ENCODE measurements at regions not wholly inside any gene's neighbourhood (a gene's known extent, or its start where the extent isn't known, plus 50 kb on each side); places are given as distances from the start of the nearest gene placed in this dataset.

DNA sequence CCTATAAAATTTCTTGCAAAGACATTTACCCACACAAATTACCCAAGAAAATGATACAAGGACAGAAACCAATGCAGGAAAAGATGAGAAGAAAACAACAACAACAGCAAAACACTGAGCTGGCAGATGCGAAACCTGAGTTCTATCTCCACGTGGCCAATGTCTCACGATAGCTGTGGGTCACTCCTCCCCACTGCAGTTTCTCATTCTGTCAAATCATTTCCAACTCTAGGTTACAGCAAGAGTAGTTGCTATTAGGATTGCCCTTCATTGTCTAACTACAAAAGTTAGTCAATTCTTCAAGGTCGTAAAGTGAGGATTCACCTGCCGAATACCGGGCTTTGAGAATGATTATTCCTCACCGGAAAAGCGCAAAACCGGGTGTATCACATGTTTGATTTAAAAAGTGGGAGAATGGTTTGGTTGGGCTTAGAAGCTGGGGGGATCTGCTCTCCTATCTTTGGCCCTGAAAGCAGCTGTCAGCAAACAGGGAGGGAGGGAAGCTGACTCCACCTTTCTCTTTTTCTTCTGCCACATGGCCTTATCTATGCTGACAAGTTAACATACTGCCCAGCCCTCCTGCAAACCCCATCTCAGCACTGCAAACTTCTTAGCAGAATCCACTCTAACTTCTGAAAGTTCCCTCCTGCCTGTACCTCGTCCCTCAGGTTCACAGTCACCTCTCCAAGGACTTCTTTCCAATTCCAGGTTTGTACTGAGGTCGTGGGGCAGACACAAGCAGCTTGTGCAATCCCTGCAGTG lies 473.0 kb downstream of the SOX11 start:
- Histone ChIP-seq H3K4me1 (ENCODE audit: control insufficient read depth in 1 of 2, insufficient read depth in 2 of 2, low read length in 2 of 2) (no peaks in the 10 kb centered on the region), H3K9ac (ENCODE audit: low read depth in 1 of 2, low read length in 2 of 2) (no peak overlapping the region), H3K27me3 (ENCODE audit: control insufficient read depth in 1 of 2, insufficient read depth in 2 of 2, low read length in 2 of 2) (no peaks in the 10 kb centered on the region), H3K4me3 (ENCODE audit: low read depth in 1 of 2, low read length in 2 of 2) (no peak overlapping the region), H3K27ac (ENCODE audit: low read depth, low read length) (no peak overlapping the region), H3K36me3 (ENCODE audit: control insufficient read depth in 1 of 2, insufficient read depth in 2 of 2, low read length in 2 of 2) (no peaks in the 10 kb centered on the region), H3K9me3 (ENCODE audit: control insufficient read depth in 1 of 2, low read length in 2 of 2) (no peaks in the 10 kb centered on the region)

GRCh38 chr2:6167592-6168138 lies 475.5 kb downstream of the SOX11 start:
- H3K9me3 ChIP-seq (ENCODE audit: control insufficient read depth in 1 of 2, low read length in 2 of 2) = no peaks in the 10 kb centered on the region
- H3K27me3 ChIP-seq (ENCODE audit: control insufficient read depth in 1 of 2, insufficient read depth in 2 of 2, low read length in 2 of 2) = no peaks in the 10 kb centered on the region
- H3K9ac ChIP-seq (ENCODE audit: low read depth in 1 of 2, low read length in 2 of 2) = no peak overlapping the region
- H3K4me3 ChIP-seq (ENCODE audit: low read depth in 1 of 2, low read length in 2 of 2) = no peak overlapping the region
- no peak overlapping the region for H3K27ac ChIP-seq (ENCODE audit: low read depth, low read length)
- no peaks in the 10 kb centered on the region for H3K36me3 ChIP-seq (ENCODE audit: control insufficient read depth in 1 of 2, insufficient read depth in 2 of 2, low read length in 2 of 2)
- H3K4me1 ChIP-seq (ENCODE audit: control insufficient read depth in 1 of 2, insufficient read depth in 2 of 2, low read length in 2 of 2) = no peaks in the 10 kb centered on the region

- Histone ChIP-seq H3K4me1 (ENCODE audit: control insufficient read depth in 1 of 2, insufficient read depth in 2 of 2, low read length in 2 of 2) (no peaks in the 10 kb centered on the region), H3K9ac (ENCODE audit: low read depth in 1 of 2, low read length in 2 of 2) (no peak overlapping the region), H3K27me3 (ENCODE audit: control insufficient read depth in 1 of 2, insufficient read depth in 2 of 2, low read length in 2 of 2) (no peaks in the 10 kb centered on the region), H3K36me3 (ENCODE audit: control insufficient read depth in 1 of 2, insufficient read depth in 2 of 2, low read length in 2 of 2) (no peaks in the 10 kb centered on the region), H3K9me3 (ENCODE audit: control insufficient read depth in 1 of 2, low read length in 2 of 2) (no peaks in the 10 kb centered on the region), H3K27ac (ENCODE audit: low read depth, low read length) (no peak overlapping the region), H3K4me3 (ENCODE audit: low read depth in 1 of 2, low read length in 2 of 2) (no peak overlapping the region)
Observed at GRCh38 chr2:6168485-6168884, 476.3 kb downstream of the SOX11 start.

GRCh38 chr2:6171294-6171693 lies 479.1 kb downstream of the SOX11 start:
- no peak overlapping the region for H3K4me3 ChIP-seq (ENCODE audit: low read depth in 1 of 2, low read length in 2 of 2)
- H3K9ac ChIP-seq (ENCODE audit: low read depth in 1 of 2, low read length in 2 of 2) = no peak overlapping the region
- no peaks in the 10 kb centered on the region for H3K4me1 ChIP-seq (ENCODE audit: control insufficient read depth in 1 of 2, insufficient read depth in 2 of 2, low read length in 2 of 2)
- H3K27ac ChIP-seq (ENCODE audit: low read depth, low read length) = no peak overlapping the region
- H3K36me3 ChIP-seq (ENCODE audit: control insufficient read depth in 1 of 2, insufficient read depth in 2 of 2, low read length in 2 of 2) = no peaks in the 10 kb centered on the region
- peaks cover 0 to 3% of the 10 kb centered on the region in 2 donors for H3K9me3 ChIP-seq (ENCODE audit: control insufficient read depth in 1 of 2, low read length in 2 of 2)
- H3K27me3 ChIP-seq (ENCODE audit: control insufficient read depth in 1 of 2, insufficient read depth in 2 of 2, low read length in 2 of 2) = no peaks in the 10 kb centered on the region

DNA sequence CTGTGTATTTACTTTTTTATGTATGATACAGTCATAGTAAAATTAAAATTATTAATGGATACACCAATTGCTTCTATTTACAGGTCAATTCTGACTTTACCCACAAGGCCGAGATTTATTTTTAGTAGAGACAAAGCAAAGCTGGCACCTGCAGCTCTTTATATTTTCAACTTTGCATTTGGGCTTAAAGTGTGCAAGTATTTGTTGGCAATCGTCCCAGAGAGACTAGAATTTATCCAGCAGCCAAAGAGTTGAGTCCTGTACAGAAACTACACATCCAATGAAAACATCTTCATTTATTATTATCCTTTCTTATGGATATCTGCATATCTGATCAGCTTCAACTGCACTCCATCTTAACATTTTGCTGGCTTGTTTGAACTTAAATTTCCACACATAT lies 485.6 kb downstream of the SOX11 start:
- Histone ChIP-seq H3K4me3 (ENCODE audit: low read depth in 1 of 2, low read length in 2 of 2) (no peak overlapping the region), H3K27ac (ENCODE audit: low read depth, low read length) (no peak overlapping the region), H3K4me1 (ENCODE audit: control insufficient read depth in 1 of 2, insufficient read depth in 2 of 2, low read length in 2 of 2) (peaks cover 0 to 5% of the 10 kb centered on the region in 2 donors), H3K27me3 (ENCODE audit: control insufficient read depth in 1 of 2, insufficient read depth in 2 of 2, low read length in 2 of 2) (no peaks in the 10 kb centered on the region), H3K9me3 (ENCODE audit: control insufficient read depth in 1 of 2, low read length in 2 of 2) (peaks cover 0 to 3% of the 10 kb centered on the region in 2 donors), H3K36me3 (ENCODE audit: control insufficient read depth in 1 of 2, insufficient read depth in 2 of 2, low read length in 2 of 2) (no peaks in the 10 kb centered on the region), H3K9ac (ENCODE audit: low read depth in 1 of 2, low read length in 2 of 2) (no peak overlapping the region)

GRCh38 chr2:6181525-6181924 lies 489.3 kb downstream of the SOX11 start:
- Histone ChIP-seq H3K4me1 (ENCODE audit: control insufficient read depth in 1 of 2, insufficient read depth in 2 of 2, low read length in 2 of 2) (peaks cover 0 to 9% of the 10 kb centered on the region in 2 donors), H3K36me3 (ENCODE audit: control insufficient read depth in 1 of 2, insufficient read depth in 2 of 2, low read length in 2 of 2) (no peaks in the 10 kb centered on the region), H3K27ac (ENCODE audit: low read depth, low read length) (no peak overlapping the region), H3K9me3 (ENCODE audit: control insufficient read depth in 1 of 2, low read length in 2 of 2) (no peaks in the 10 kb centered on the region), H3K4me3 (ENCODE audit: low read depth in 1 of 2, low read length in 2 of 2) (no peak overlapping the region), H3K27me3 (ENCODE audit: control insufficient read depth in 1 of 2, insufficient read depth in 2 of 2, low read length in 2 of 2) (no peaks in the 10 kb centered on the region), H3K9ac (ENCODE audit: low read depth in 1 of 2, low read length in 2 of 2) (no peak overlapping the region)

DNA sequence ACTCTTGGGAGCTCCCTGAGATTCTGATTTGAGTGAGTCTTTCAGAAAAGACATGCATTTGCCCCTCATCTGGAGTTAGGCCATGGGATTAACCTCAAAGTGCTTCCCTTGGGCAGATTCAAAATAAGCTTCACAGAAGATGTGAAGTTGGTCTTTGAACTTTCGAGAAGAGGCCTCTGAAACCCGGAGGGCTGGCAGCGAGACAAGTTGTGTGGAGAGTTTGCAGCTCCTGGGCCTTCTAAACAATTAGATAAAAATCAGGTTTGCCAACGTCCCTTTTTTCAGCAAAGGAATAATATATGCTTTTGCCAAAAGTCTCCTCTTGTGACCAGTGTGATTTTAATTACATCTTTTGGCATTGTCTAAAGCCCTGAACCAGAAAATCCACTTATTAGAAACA lies 489.7 kb downstream of the SOX11 start:
- peaks cover under 1 to 13% of the 10 kb centered on the region in 2 donors for H3K4me1 ChIP-seq (ENCODE audit: control insufficient read depth in 1 of 2, insufficient read depth in 2 of 2, low read length in 2 of 2)
- no peaks in the 10 kb centered on the region for H3K27me3 ChIP-seq (ENCODE audit: control insufficient read depth in 1 of 2, insufficient read depth in 2 of 2, low read length in 2 of 2)
- no peak overlapping the region for H3K9ac ChIP-seq (ENCODE audit: low read depth in 1 of 2, low read length in 2 of 2)
- H3K27ac ChIP-seq (ENCODE audit: low read depth, low read length) = no peak overlapping the region
- no peaks in the 10 kb centered on the region for H3K36me3 ChIP-seq (ENCODE audit: control insufficient read depth in 1 of 2, insufficient read depth in 2 of 2, low read length in 2 of 2)
- no peak overlapping the region for H3K4me3 ChIP-seq (ENCODE audit: low read depth in 1 of 2, low read length in 2 of 2)
- H3K9me3 ChIP-seq (ENCODE audit: control insufficient read depth in 1 of 2, low read length in 2 of 2) = no peaks in the 10 kb centered on the region

GRCh38 chr2:6183226-6183625 lies 491.0 kb downstream of the SOX11 start:
- Histone ChIP-seq H3K36me3 (ENCODE audit: control insufficient read depth in 1 of 2, insufficient read depth in 2 of 2, low read length in 2 of 2) (no peaks in the 10 kb centered on the region), H3K9me3 (ENCODE audit: control insufficient read depth in 1 of 2, low read length in 2 of 2) (no peaks in the 10 kb centered on the region), H3K27me3 (ENCODE audit: control insufficient read depth in 1 of 2, insufficient read depth in 2 of 2, low read length in 2 of 2) (no peaks in the 10 kb centered on the region), H3K9ac (ENCODE audit: low read depth in 1 of 2, low read length in 2 of 2) (no peak overlapping the region), H3K4me1 (ENCODE audit: control insufficient read depth in 1 of 2, insufficient read depth in 2 of 2, low read length in 2 of 2) (peaks cover 4 to 18% of the 10 kb centered on the region in 2 donors), H3K27ac (ENCODE audit: low read depth, low read length) (no peak overlapping the region), H3K4me3 (ENCODE audit: low read depth in 1 of 2, low read length in 2 of 2) (no peak overlapping the region)

DNA sequence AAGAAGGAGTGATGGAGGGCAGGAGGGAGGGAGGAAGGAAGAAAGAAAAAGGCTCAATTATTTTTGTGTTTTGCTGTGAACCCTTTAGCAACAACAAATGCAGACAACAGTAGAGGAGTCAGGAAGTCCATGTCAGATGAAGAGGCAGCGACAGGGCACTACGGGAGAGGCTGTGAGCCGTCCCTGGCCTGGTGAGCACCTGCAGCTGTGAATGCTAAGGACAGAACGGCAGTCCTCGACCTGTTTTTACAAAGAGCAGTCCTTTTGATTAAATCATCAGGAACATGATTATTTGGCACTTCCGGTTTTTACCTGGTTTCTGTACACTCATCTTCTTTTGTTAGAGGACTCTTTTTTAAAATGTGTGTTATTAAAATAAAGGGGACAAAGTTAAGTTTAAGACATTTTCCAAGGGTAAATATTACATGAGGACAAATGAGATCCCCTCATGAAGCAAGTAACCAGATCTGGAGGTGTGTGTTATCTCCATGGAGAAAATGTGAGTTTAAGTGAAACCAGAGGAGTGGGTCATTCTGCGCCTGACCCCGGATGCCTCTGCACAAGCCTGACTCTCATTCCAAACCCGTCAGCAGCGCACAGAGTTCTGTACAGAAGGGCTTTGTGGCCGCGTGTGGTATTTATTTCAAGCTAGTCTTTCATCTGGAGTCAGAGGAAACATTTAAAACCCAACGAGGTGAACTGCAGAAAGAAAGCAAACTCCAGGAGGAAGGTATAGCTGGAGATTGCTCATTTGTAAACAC lies 492.5 kb downstream of the SOX11 start:
- H3K4me3 ChIP-seq (ENCODE audit: low read depth in 1 of 2, low read length in 2 of 2) = no peak overlapping the region
- no peak overlapping the region for H3K27ac ChIP-seq (ENCODE audit: low read depth, low read length)
- no peaks in the 10 kb centered on the region for H3K27me3 ChIP-seq (ENCODE audit: control insufficient read depth in 1 of 2, insufficient read depth in 2 of 2, low read length in 2 of 2)
- no peak overlapping the region for H3K9ac ChIP-seq (ENCODE audit: low read depth in 1 of 2, low read length in 2 of 2)
- H3K9me3 ChIP-seq (ENCODE audit: control insufficient read depth in 1 of 2, low read length in 2 of 2) = no peaks in the 10 kb centered on the region
- H3K4me1 ChIP-seq (ENCODE audit: control insufficient read depth in 1 of 2, insufficient read depth in 2 of 2, low read length in 2 of 2) = peaks cover 4 to 18% of the 10 kb centered on the region in 2 donors
- no peaks in the 10 kb centered on the region for H3K36me3 ChIP-seq (ENCODE audit: control insufficient read depth in 1 of 2, insufficient read depth in 2 of 2, low read length in 2 of 2)

All from duodenal mucosa (tissue), 2 donors.